HEK293 (cell line): ENCODE measurements at regions not wholly inside any gene's neighbourhood (a gene's known extent, or its start where the extent isn't known, plus 50 kb on each side); places are given as distances from the start of the nearest gene placed in this dataset.

Experiments used
- CTCF ChIP-seq: fragments of 450-650 bp; formaldehyde crosslinking; IDR thresholded peaks from 2 replicates; pipeline ENCODE4 v1.5.1; 2016; ENCODE audit warnings: missing biosample characterization, missing genetic modification characterization
- ZBTB1 ChIP-seq: fragments of 450-650 bp; formaldehyde crosslinking; IDR thresholded peaks from 2 replicates; pipeline ENCODE4 v1.5.1; 2016; ENCODE audit warnings: missing biosample characterization, missing genetic modification characterization
- ZNF280C ChIP-seq: fragments of 450-650 bp; formaldehyde crosslinking; IDR thresholded peaks from 2 replicates; pipeline ENCODE4 v1.5.1; 2016; ENCODE audit warnings: missing biosample characterization, missing genetic modification characterization
- ZNF623 ChIP-seq: fragments of 450-650 bp; formaldehyde crosslinking; IDR thresholded peaks from 2 replicates; pipeline ENCODE4 v1.5.1; 2016; ENCODE audit warnings: missing biosample characterization, missing genetic modification characterization
- ZNF639 ChIP-seq: fragments of 450-650 bp; formaldehyde crosslinking; IDR thresholded peaks from 2 replicates; pipeline ENCODE4 v1.5.1; 2016; ENCODE audit warnings: missing biosample characterization, missing genetic modification characterization

GRCh38 chr7:32677593-32677992 lies 182.3 kb downstream of the AVL9 start:
- TF ChIP-seq CTCF (no peak), ZNF280C (no peak), ZBTB1 (tag by site-specific recombination) (no peak), ZNF623 (tag by site-specific recombination) (no peak), ZNF639 (tag by site-specific recombination) (no peak)
